NCI-H2227 (cell line): ENCODE measurements at regions not wholly inside any gene's neighbourhood (a gene's known extent, or its start where the extent isn't known, plus 50 kb on each side); places are given as distances from the start of the nearest gene placed in this dataset.

Experiments
- DNase-seq: peaks from one replicate; lab custom pipeline; 2025; ENCODE audit not compliant: unreplicated experiment; lab: John Stamatoyannopoulos, UW

DNA sequence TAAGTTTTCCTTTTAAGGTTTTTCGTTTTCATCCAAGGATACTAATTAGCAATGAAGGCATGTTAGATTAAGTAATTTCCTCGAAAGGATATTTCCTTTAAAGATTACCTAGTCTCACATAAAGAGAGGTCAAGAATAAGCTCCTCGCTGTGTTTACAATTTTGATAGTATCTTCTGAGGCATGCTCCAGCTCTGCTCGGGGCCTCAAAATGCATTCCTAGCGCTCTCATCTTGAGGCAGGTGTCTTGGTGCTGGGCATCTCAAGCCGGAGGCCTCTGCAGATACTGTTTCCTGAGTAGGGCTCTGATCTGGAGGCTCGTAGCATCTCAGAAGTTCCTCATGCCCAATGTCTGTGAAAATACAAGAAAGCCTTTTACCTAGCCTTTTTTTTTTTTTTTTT, 128.6 kb upstream of the SNX19 start:
- DNase-seq = no peak

DNA sequence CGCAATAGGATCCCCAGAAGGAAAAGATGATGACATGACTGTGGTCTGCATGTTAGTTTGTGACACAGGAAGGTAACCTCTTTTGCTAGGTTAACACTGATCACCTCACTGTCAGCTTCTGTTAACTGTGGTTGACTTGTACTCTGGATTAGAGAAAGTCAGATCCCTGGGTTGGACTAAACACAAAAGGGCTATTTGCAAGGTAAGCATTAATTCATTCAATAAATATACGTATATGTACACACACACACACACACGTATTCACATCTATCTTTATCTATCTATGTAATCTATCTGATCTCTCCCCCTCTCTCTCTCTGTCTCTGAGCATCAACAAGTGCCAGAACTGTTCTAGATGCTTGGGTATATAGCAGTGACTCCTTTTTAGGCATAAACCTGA, 136.1 kb upstream of the SNX19 start:
- DNase-seq = no peak

DNA sequence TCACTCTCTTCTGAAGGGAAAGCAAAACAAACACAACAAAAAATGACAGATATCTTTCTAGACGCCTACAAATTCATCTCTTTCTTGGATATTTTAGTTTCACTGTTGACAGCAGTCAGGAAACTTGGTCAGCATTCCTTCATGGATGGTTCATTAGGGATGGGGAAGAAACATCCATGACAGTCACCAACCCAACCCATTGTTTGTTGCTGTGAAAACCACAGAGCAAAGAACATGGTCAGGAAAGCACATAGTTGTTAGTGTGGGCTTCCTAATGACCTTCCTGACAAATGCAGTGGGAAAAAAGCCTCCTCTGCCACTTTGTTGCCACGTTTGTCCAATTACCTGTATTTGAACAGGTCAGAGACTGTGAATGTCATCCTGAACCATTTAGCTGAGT, 139.8 kb upstream of the SNX19 start:
- no peak for DNase-seq

GRCh38 chr11:131063638-131064037, 147.4 kb upstream of the SNX19 start:
- DNase-seq = peak; percentile 54

GRCh38 chr11:131064373-131064991, 148.2 kb upstream of the SNX19 start:
- DNase-seq = peak; percentile 64

DNA sequence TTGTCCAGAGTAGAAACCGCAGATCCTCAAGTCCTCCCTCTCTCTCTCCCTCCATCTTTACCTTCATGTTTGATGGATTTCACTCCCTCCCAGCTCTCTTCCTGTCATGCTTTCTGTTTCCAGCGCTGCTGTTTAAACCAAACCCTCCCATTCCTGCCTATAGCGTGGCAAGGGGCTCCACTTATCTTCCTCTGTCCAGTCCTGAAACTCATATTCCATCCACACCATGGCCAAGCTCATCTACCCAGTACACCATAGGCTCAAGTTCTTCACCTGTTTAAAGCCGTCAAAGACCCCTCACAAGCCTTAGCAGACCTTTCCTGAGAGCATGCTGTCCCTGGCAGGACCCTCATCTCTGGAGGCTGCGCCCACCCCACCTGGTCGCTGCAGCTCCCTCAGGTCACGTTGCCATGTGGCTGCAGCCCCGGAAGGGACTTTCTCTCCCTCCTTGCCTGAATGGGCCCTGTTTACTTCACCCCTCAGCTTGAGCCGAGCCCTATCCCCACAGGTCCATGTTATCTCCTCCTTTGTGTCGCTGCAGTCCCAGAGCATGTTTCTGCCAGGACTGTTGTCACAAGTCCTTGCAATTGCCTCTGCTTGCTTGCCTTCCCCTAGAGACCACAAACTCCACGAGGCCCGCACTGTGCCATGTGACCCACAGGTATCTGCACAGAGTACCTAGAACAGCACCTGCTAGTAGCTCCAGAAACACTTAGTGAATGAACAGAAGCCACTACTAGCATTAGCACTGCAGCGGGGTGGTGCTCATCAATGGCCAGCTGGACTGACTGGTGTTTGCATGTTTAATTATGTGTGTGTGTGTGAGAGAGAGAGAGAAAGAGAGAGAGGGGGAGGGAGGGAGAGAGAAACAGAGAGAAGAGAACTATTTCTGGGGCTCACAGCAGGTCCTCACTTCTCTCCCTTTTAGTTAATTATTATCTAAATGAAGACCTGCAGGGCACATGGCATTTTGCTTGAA, 149.4 kb upstream of the SNX19 start:
- DNase-seq = no peak

DNA sequence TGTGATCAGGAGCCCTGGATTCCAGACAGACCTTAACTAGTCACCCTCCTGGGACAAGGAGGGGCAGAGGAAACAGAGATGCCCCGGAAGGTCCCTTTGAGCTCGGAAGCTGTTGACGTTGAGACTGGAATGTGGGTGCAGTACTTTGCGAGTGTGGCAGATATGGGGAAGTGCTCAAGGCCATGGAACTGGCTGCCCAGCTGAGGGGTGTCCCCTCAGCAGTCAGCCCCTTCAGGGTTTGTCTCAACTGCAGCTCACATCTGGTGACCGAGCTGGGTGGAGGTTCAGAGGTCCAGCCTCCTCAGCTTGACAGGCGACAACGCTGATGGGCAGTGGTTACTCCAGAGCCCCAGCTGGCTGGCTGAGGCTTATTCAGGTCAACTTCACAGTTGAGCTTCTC, 150.3 kb upstream of the SNX19 start:
- no peak for DNase-seq

DNA sequence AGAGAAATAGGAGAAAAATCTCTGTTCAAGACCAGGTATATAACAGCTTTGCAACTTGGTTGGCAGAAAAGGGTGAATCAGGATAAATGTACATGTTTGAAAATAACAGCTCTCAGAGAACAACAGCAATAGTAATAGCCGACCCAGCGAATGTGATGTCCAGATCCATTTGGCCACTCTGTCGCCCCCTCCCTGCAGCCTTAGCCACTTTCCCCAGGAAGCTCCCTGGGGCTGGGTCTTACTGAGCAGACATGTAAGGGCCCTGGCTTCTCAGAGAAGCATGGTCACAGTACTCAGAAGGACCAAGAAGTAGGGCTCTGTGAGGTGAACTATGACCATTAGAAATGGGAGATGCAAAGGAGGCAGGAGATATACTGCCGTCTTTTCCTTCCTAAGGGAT, 154.1 kb upstream of the SNX19 start:
- no peak for DNase-seq

GRCh38 chr11:131073167-131073566, 156.9 kb upstream of the SNX19 start:
- no peak for DNase-seq

DNA sequence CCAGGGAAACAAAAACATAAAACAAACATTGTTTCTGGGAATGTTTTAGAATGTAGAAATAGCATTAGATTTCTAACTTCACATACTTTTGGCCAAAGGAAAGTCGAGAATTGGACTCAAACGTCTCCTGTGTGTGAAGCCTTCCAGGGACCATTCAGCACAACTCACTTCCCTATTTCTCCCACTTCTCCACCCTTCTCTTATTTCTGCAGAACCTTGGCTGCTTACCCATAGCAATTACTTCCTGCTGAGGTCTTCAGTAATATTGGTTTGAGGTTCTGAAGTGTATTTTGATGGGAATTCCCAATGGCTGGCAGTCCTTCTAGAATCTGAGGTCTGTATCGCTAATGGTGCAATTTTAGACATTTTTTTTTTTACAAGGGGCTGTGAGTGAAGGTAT, 158.3 kb upstream of the SNX19 start:
- DNase-seq = no peak

DNA sequence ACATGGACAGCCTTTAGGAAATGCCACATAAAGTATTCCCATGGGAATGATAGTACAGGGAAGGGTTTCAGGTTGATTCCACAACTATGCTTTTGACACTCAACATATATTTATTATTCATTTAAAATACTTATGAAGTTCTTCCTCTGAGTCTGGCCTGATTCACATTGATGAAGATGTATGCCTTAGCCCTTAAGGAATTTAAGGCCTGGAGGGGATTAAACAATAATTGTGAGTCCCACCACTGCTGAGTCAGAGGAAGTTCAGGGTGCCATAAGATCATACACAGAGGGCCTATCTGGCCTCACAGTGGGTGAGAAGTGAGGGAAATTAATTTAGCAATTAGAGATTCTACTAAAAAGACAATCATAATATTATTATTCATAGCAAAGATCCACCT, 161.1 kb upstream of the SNX19 start:
- DNase-seq = no peak

- no peak for DNase-seq
These were observed 162.8 kb upstream of the SNX19 start for GRCh38 chr11:131079036-131079435.

DNA sequence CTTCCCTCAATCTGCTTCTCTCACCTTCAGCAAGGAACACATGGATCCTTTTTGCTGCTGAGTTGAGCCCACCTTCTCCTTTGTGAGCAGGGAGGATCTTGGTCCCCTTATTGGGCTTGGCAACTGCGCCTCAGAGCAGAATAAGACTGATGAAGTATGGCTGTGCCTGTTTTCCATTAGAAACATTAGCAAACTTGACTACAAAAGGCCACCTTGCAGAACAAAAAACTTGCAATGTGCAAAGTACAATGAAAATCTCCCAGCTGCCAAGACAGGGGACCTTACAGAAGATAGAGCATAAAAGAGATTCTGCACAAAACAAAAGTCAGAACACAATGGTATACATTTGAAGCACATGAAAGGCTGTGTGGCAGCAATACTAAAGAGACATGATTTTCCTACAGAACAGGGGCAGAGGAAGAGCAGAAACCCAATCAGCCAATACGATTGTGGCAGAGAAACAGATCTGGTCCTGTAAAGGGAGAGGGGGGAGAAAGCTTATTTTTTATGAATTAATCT, 173.5 kb upstream of the SNX19 start:
- DNase-seq = no peak

GRCh38 chr11:131092469-131092868, 176.2 kb upstream of the SNX19 start:
- no peak for DNase-seq

- DNase-seq = no peak
These were observed 178.5 kb upstream of the SNX19 start for GRCh38 chr11:131094827-131095226.

DNA sequence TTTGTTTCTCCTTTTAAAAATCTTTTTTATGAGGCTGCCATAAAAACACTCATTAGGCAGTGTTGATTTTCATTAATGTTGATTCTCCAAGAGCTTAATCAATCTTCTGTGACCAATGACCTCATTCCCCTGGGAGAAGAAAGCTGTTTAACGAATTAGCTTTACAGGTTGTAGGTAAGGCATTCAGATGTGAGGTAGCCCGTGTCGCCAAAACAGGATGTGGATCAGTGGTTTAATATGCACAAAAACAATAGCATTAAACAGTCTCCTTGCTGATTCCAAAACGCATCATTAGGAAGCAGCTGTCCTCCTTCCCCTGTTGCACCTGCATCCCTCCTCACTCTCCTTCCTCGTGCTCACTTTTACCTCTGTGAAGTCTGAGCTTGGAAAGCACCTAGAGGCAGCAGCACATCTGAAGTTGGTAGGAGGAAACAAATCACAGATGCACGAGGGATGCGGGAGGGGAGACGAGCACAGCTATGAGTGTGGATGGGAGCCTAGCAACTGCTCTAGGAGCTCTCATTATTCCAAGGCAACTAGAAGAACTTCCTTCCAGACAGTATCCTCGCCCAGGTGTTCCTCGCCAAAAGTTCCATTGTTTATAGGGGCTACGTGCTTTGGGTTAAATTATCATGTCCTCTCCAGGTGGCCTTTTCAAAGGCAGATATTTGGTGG, 179.4 kb upstream of the SNX19 start:
- DNase-seq = no peak

DNA sequence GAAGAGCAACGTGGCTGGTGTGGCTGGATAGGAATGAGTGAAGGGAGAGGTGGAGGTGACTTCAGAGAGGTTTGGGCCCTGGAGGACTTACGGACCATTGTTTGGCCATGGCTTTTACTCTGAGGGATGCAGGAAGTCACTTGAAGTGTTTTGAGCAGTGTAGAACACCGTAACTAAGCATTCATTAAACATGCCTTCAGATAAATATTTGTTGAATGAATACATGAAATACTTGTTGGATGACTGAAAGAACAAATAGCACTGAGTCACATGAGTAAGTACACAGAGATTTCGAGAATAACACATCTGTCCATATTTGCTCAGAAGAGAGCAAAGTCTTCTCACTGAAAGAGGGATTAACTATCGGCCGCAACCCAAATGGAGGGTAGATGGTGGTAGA, 182.7 kb upstream of the SNX19 start:
- no peak for DNase-seq

GRCh38 chr11:131099746-131100145, 183.5 kb upstream of the SNX19 start:
- DNase-seq = no peak

GRCh38 chr11:131108760-131109159, 192.5 kb upstream of the SNX19 start:
- DNase-seq = no peak

DNA sequence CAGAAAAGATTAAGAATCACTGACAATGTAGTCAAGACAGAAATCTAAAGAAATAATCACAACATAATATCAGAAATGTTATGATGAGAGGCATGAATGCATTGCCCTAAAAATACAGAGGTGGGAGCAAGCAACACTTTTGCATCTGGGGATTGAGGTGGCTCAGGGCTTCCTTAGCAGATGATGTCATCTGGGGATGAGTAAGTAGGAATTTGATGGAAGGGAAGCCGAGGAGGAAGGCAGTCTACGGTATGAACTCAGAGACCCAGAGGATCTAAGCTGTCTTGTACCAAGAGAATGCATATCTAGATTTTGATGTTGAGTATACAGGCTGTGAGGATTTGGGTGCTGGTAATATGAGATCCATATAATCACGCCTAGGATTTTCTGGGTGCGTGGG, 193.0 kb upstream of the SNX19 start:
- no peak for DNase-seq

- no peak for DNase-seq
These were observed 193.5 kb upstream of the SNX19 start for GRCh38 chr11:131109790-131110189.

GRCh38 chr11:131111775-131112174, 195.5 kb upstream of the SNX19 start:
- no peak for DNase-seq
